ENCODE measurements at regions not wholly inside any gene's neighbourhood (a gene's known extent, or its start where the extent isn't known, plus 50 kb on each side); places are given as distances from the start of the nearest gene placed in this dataset.

DNA sequence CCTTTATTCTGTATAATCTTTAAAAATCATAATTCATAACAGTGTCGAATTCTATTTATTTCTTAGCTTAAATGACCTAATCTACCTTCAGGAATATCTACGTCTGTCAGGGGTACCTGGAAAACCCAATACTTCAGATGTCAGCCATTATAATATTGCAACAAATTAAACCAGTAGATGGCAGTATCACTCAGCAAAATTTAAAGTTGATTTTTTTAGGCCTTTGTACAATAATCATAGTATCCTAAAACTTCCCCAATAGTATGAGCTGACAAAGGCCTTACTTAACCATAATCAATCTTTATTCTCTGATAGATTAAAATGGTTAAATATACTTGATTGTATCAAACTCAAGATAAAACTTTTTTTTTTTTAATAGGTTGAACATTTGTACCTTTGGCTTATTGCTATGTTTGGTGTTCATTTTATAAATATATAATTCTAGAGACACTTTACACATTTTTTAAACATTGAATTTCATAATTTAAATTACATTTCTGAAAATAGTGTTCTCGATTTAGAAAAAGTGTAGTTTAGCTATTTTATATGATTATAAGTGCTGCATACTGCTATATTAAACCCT, 830.2 kb upstream of the SPRY2 start:
- Histone ChIP-seq H3K27me3 (replicated peaks in 1 of 2; ENCODE audit: control insufficient read depth in 2 of 2, insufficient read depth in 2 of 2, low read length in 1 of 2) (no peaks in the 10 kb centered on the region), H3K9ac (ENCODE audit: control insufficient read depth, insufficient read depth, low read length) (no peak overlapping the region), H3K4me2 (ENCODE audit: control insufficient read depth, insufficient read depth) (no peak overlapping the region), H3K27ac (ENCODE audit: control insufficient read depth, insufficient read depth) (no peak overlapping the region), H3K4me3 (no peak overlapping the region), H3K4me1 (ENCODE audit: control insufficient read depth, insufficient read depth, low read length) (no peaks in the 10 kb centered on the region), H3K79me2 (ENCODE audit: control insufficient read depth, insufficient read depth, low read length) (no peaks in the 10 kb centered on the region), H3K36me3 (ENCODE audit: control insufficient read depth in 2 of 2, insufficient read depth in 2 of 2, low read length in 1 of 2) (no peaks in the 10 kb centered on the region), H2AFZ (ENCODE audit: control insufficient read depth, low read depth, low read length) (no peak overlapping the region), H4K20me1 (ENCODE audit: control insufficient read depth, insufficient read depth) (no peaks in the 10 kb centered on the region), H3K9me3 (replicated peaks; ENCODE audit: control insufficient read depth, insufficient read depth, low read length) (no peaks in the 10 kb centered on the region)
- ATAC-seq (peak; percentile 76), FAIRE-seq (peak; percentile 47), DNase-seq (ENCODE audit: low read depth, low spot score) (no peak)
- 0% methylated on average over 3 of the region's 3 CpGs for WGBS (ENCODE audit: insufficient coverage, insufficient replicate concordance, low lambda C conversion rate, missing lambda C conversion rate)
- TF ChIP-seq SMC3 (IDR thresholded peaks at IDR 0.05; ENCODE audit: borderline replicate concordance, low read length) (peak; percentile 34; the same call in 1 of the 2 replicates), HCFC1 (IDR thresholded peaks at IDR 0.05; ENCODE audit: low read length) (no peak), YY1 (IDR thresholded peaks at IDR 0.05; ENCODE audit: low read depth, low read length) (peak; percentile 61; the same call in 1 of the 2 replicates), FOXK2 (IDR thresholded peaks at IDR 0.05) (no peak), CEBPB (IDR thresholded peaks at IDR 0.05; ENCODE audit: borderline replicate concordance in 1 of 2, low read depth in 2 of 2, low read length in 2 of 2) (no peak), YBX1 (IDR thresholded peaks at IDR 0.05) (no peak), RAD21 (IDR thresholded peaks at IDR 0.05; ENCODE audit: insufficient read depth, low read depth, low read length) (peak; percentile 49), WRNIP1 (IDR thresholded peaks at IDR 0.05; ENCODE audit: borderline replicate concordance, low read depth, low read length) (no peak), SMAD5 (IDR thresholded peaks at IDR 0.05; ENCODE audit: low read depth) (no peak)
- TF ChIP-seq, protein P1, sequence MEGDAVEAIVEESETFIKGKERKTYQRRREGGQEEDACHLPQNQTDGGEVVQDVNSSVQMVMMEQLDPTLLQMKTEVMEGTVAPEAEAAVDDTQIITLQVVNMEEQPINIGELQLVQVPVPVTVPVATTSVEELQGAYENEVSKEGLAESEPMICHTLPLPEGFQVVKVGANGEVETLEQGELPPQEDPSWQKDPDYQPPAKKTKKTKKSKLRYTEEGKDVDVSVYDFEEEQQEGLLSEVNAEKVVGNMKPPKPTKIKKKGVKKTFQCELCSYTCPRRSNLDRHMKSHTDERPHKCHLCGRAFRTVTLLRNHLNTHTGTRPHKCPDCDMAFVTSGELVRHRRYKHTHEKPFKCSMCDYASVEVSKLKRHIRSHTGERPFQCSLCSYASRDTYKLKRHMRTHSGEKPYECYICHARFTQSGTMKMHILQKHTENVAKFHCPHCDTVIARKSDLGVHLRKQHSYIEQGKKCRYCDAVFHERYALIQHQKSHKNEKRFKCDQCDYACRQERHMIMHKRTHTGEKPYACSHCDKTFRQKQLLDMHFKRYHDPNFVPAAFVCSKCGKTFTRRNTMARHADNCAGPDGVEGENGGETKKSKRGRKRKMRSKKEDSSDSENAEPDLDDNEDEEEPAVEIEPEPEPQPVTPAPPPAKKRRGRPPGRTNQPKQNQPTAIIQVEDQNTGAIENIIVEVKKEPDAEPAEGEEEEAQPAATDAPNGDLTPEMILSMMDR (IDR thresholded peaks at IDR 0.05 in 2 of 3, conservative IDR thresholded peaks at IDR 0.05 in 1 of 3; ENCODE audit: control insufficient read depth in 2 of 3, extremely low read depth in 1 of 3, insufficient read depth in 1 of 3, low read depth in 3 of 3, low read length in 3 of 3) = peak; percentile 34 to 56 (median 35); a peak in 4 of 6 replicates
- intact Hi-C loops (cut with micrococcal nuclease; ENCODE audit: unreplicated experiment) = loop anchor here (2.0 to 5.0 kb wide), 3 partner anchors 110 to 1160 kb away; no protein-coding TSS in a partner anchor
- CTCF ChIA-PET = interaction anchor here (0.6 to 3.5 kb wide), 47 partner anchors 8 to 1492 kb away, joined by 3 to 38 read pairs (median 4); no protein-coding TSS in a partner anchor
- RAD21 ChIA-PET (ENCODE audit: unreplicated experiment) = interaction anchor here (0.7 to 2.8 kb wide), 23 partner anchors 9 to 1492 kb away, joined by 3 to 30 read pairs (median 4); no protein-coding TSS in a partner anchor
- in situ Hi-C loops (cut with MboI) = loop anchor here (10.0 kb wide), 1 partner anchor 1154 kb away; no protein-coding TSS in a partner anchor
- SMC1A ChIA-PET (ENCODE audit: uncharacterized antibody, unreplicated experiment) = interaction anchor here (0.5 to 3.6 kb wide), 51 partner anchors 9 to 1843 kb away, joined by 3 to 39 read pairs (median 4); no protein-coding TSS in a partner anchor
- BruUV-seq (replicated peaks) = no TSS peak
- POLR2A ChIA-PET = no interaction called here

All from GM12878 (cell line).